HepG2 (cell line): ENCODE measurements at regions not wholly inside any gene's neighbourhood (a gene's known extent, or its start where the extent isn't known, plus 50 kb on each side); places are given as distances from the start of the nearest gene placed in this dataset.

Experiments
- ATAC-seq: fragments of 200-7000 bp; cut with Tn5 transposase; 3 replicates; pipeline ENCODE4 v1.9.1; 2020; ENCODE audit warnings: mild to moderate bottlenecking, moderate library complexity
- BruUV-seq: library from RNA; stranded (reverse); fragments of 400-500 nt; replicated peaks from 2 replicates; lab custom pipeline; 2021; lab: Mats Ljungman, UMichigan
- CTCF ChIA-PET: fragments of 300-600 bp; formaldehyde crosslinking; extraction: SDS; loops from one replicate; lab custom pipeline; 2021; ENCODE audit warnings: low total read pairs, inconsistent platforms, low intra/inter-chr PET ratio; lab: Yijun Ruan, JAX
- POLR2A ChIA-PET: fragments of 350-600 bp; sonication (Branson Sonifier 250); formaldehyde crosslinking; loops from one replicate; lab custom pipeline; 2020; ENCODE audit warnings: antibody characterized with exemption, inconsistent platforms; lab: Yijun Ruan, JAX
- DNase-seq: peaks from one replicate; pipeline ENCODE4 v3.0.0-alpha.2; 2015; ENCODE audit warnings: low spot score
- FAIRE-seq: peaks from 3 replicates; lab custom pipeline; 2011; peaks lifted over from hg19 to GRCh38; lab: Jason Lieb, UNC
- H2AFZ ChIP-seq: one replicate; pipeline ENCODE4 v1.6.1; 2011; ENCODE audit warnings: low read length, inconsistent platforms
- H3K27ac ChIP-seq: fragments of 300-600 bp; 3 replicates; pipeline ENCODE4 v1.8.0; 2011; ENCODE audit warnings: mixed run types, mild to moderate bottlenecking, mixed read lengths, low read length, inconsistent platforms; ENCODE audit not compliant: insufficient read depth; ENCODE audit errors: extremely low read length
- H3K27me3 ChIP-seq, 2 experiments: fragments of 200-600 bp in 1 of 2; 2 replicates in 1 of 2; 3 replicates in 1 of 2; pipeline versions ENCODE4 v1.6.0 to v1.8.0; 2011; ENCODE audit warnings: low read length in 2 of 2, mild to moderate bottlenecking in 2 of 2, moderate library complexity in 2 of 2, inconsistent platforms in 1 of 2; ENCODE audit not compliant: insufficient read depth in 2 of 2, control insufficient read depth in 1 of 2
- H3K36me3 ChIP-seq, 2 experiments: fragments of 200-600 bp in 1 of 2; replicated peaks in 1 of 2; 2 replicates in 1 of 2; 3 replicates in 1 of 2; pipeline versions ENCODE4 v1.5.1 to v1.8.0; 2011; ENCODE audit warnings: low read length in 2 of 2, inconsistent platforms in 1 of 2; ENCODE audit not compliant: insufficient read depth in 2 of 2, control insufficient read depth in 1 of 2
- H3K4me1 ChIP-seq: 2 replicates; pipeline ENCODE4 v1.5.1; 2012; ENCODE audit warnings: low read length, inconsistent platforms; ENCODE audit not compliant: insufficient read depth
- H3K4me2 ChIP-seq: 2 replicates; pipeline ENCODE4 v1.6.0; 2011; ENCODE audit warnings: low read depth, low read length, inconsistent platforms
- H3K4me3 ChIP-seq, 3 experiments: fragments of 200-600 bp in 1 of 3; sonication (generic), shearing (Covaris generic) in 1 of 3; replicated peaks in 1 of 3; 2 replicates each; pipeline ENCODE4 v1.5.1; 2011 to 2016; ENCODE audit warnings: low read length in 3 of 3, inconsistent platforms in 2 of 3, low read depth in 2 of 3, mild to moderate bottlenecking in 2 of 3, control low read depth in 1 of 3, mixed read lengths in 1 of 3; ENCODE audit not compliant: insufficient read depth in 1 of 3
- H3K79me2 ChIP-seq: one replicate; pipeline ENCODE4 v1.6.1; 2011; ENCODE audit warnings: low read length, inconsistent platforms; ENCODE audit not compliant: insufficient read depth
- H3K9ac ChIP-seq: 2 replicates; pipeline ENCODE4 v1.6.0; 2011; ENCODE audit warnings: mild to moderate bottlenecking, low read depth, low read length, inconsistent platforms; ENCODE audit not compliant: insufficient read depth
- H3K9me3 ChIP-seq: 2 replicates; pipeline ENCODE4 v1.5.1; 2012; ENCODE audit warnings: mild to moderate bottlenecking, low read length
- H4K20me1 ChIP-seq: 2 replicates; pipeline ENCODE4 v1.6.0; 2011; ENCODE audit warnings: inconsistent platforms, mild to moderate bottlenecking, low read length, moderate library complexity; ENCODE audit not compliant: insufficient read depth
- CAMTA2 ChIP-seq: sonication (generic); formaldehyde crosslinking; IDR thresholded peaks from 2 replicates; pipeline ENCODE4 v1.4.0; 2020; ENCODE audit warnings: mild to moderate bottlenecking, missing genetic modification reagents, borderline replicate concordance
- DR1 ChIP-seq: sonication (generic); formaldehyde crosslinking; IDR thresholded peaks from 2 replicates; pipeline ENCODE4 v1.8.0; 2021; ENCODE audit warnings: mild to moderate bottlenecking, missing genetic modification reagents, inconsistent platforms
- ETV5 ChIP-seq: IDR thresholded peaks from 2 replicates; pipeline ENCODE4 v1.6.1; 2018; ENCODE audit warnings: missing biosample characterization, missing genetic modification reagents, inconsistent platforms, borderline replicate concordance
- PHF21A ChIP-seq: sonication (generic); formaldehyde crosslinking; IDR thresholded peaks from 2 replicates; pipeline ENCODE4 v1.5.0; 2020; ENCODE audit warnings: mild to moderate bottlenecking, missing genetic modification reagents
- RFXANK ChIP-seq: IDR thresholded peaks from 2 replicates; pipeline ENCODE4 v1.6.1; 2016
- TBX3 ChIP-seq: fragments of 450-650 bp; IDR thresholded peaks from 2 replicates; pipeline ENCODE4 v1.6.1; 2017; ENCODE audit warnings: antibody characterized with exemption, mild to moderate bottlenecking, inconsistent platforms, borderline replicate concordance
- ZNF367 ChIP-seq: sonication (generic); formaldehyde crosslinking; IDR thresholded peaks from 2 replicates; pipeline ENCODE4 v1.4.0; 2020; ENCODE audit warnings: missing genetic modification reagents, borderline replicate concordance
- ZNF713 ChIP-seq: sonication (generic); formaldehyde crosslinking; IDR thresholded peaks from 2 replicates; pipeline ENCODE4 v1.4.0; 2020; ENCODE audit warnings: mild to moderate bottlenecking, missing genetic modification reagents
- WGBS: methylation state at CpG from one replicate; pipeline ENCODE4 v1.1.6; 2017; ENCODE audit warnings: low lambda C conversion rate; 5-methylcytosine and 5-hydroxymethylcytosine counted together
- in situ Hi-C: cut with HindIII; loops from 2 replicates; pipeline ENCODE4 v1.10.0; 2017; ENCODE audit warnings: low pct_unique_long_range_greater_than_20kb; ENCODE audit not compliant: extremely low pct_ligation_motif_present
- intact Hi-C: fragments of 100-400 bp; cut with micrococcal nuclease; formaldehyde crosslinking; loops from one replicate; pipeline ENCODE4 v1.10.0; 2022; ENCODE audit not compliant: unreplicated experiment
- TF ChIP-seq, protein P1 (sequence below): sonication (generic); formaldehyde crosslinking; IDR thresholded peaks from 2 replicates; pipeline ENCODE4 v1.4.0; 2020; ENCODE audit warnings: missing genetic modification reagents, mild to moderate bottlenecking, borderline replicate concordance
- TF ChIP-seq, protein P2 (sequence below): sonication (generic); formaldehyde crosslinking; IDR thresholded peaks from 2 replicates; pipeline ENCODE4 v1.4.0; 2020; ENCODE audit warnings: missing genetic modification reagents, borderline replicate concordance
- TF ChIP-seq, protein P3 (sequence below): sonication (generic); formaldehyde crosslinking; IDR thresholded peaks from 2 replicates; pipeline ENCODE4 v1.8.0; 2022; ENCODE audit warnings: low read depth, missing genetic modification reagents
- TF ChIP-seq, protein P4 (sequence below): sonication (generic); formaldehyde crosslinking; IDR thresholded peaks from 2 replicates; pipeline ENCODE4 v1.5.0; 2020; ENCODE audit warnings: missing genetic modification reagents, mild to moderate bottlenecking, borderline replicate concordance

DNA sequence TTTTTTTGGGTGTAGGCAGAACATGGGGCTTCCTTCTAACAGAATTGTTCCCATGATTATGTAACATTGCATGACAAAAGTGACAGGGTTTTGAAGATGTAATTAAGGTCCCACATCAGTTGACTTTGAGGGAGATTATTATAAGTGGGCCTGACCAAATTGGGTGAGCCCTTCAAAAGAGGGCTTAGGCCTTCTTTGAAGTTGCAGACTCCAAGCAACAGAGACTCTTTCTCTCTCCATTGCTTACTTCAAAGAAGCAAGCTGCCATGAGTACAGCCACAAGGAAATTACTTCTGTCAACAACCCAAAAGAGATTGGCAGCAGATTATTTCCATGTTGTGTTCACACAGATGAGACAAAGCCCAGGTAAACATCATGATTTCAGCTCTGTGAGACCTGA lies 348.2 kb downstream of the PDCD6IP start:
- Histone ChIP-seq H3K4me3 (no peak overlapping the region), H3K4me1 (no peaks in the 10 kb centered on the region), H3K79me2 (no peaks in the 10 kb centered on the region), H3K36me3 (no peaks in the 10 kb centered on the region), H3K9me3 (no peaks in the 10 kb centered on the region), H3K4me2 (no peak overlapping the region), H2AFZ (no peak overlapping the region), H4K20me1 (no peaks in the 10 kb centered on the region), H3K27ac (no peak overlapping the region)
- ATAC-seq (no peak), FAIRE-seq (no peak)
- CTCF ChIA-PET, result no interaction called here
- POLR2A ChIA-PET, result no interaction called here
- BruUV-seq, result no TSS peak
- intact Hi-C loops (no loop called here), in situ Hi-C loops (no loop called here)
- no peak for TF ChIP-seq DR1 (CRISPR knock-in tag)
- TF ChIP-seq ETV5, result no peak
- no peak for TF ChIP-seq ZNF713 (CRISPR knock-in tag)
- TF ChIP-seq, protein P1, sequence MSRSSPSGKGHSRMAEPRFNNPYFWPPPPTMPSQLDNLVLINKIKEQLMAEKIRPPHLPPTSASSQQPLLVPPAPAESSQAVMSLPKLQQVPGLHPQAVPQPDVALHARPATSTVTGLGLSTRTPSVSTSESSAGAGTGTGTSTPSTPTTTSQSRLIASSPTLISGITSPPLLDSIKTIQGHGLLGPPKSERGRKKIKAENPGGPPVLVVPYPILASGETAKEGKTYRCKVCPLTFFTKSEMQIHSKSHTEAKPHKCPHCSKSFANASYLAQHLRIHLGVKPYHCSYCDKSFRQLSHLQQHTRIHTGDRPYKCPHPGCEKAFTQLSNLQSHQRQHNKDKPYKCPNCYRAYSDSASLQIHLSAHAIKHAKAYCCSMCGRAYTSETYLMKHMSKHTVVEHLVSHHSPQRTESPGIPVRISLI, result no peak
- TF ChIP-seq, all 625 proteins: peak for 0
- no peaks in the 10 kb centered on the region for H3K27me3 ChIP-seq
- DNase-seq, result no peak
- H3K9ac ChIP-seq, result no peak overlapping the region

DNA sequence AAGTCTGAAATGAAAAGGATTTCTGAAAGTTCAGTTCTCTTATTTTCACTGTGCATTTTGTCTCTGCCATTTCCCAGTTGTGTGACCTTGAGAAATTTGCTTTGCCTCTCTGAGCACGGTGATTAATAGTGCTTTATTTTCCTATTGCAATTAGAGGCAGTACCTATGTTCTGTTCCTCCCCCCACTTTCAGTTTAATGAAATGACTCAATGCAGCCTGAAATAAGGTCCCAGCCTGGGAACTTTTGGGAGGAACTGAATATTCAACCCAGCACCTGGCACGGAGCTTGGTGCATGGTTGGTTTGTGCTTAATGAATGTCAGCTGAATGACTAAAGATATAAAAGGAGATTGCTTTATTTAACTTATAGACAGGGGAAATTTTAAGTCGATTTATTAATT lies 352.6 kb downstream of the PDCD6IP start:
- DNase-seq (no peak), FAIRE-seq (no peak), ATAC-seq (no peak)
- no peak overlapping the region for H2AFZ ChIP-seq
- no peaks in the 10 kb centered on the region for H3K79me2 ChIP-seq
- H4K20me1 ChIP-seq, result no peaks in the 10 kb centered on the region
- CTCF ChIA-PET, result no interaction called here
- no peak overlapping the region for H3K4me3 ChIP-seq
- H3K27ac ChIP-seq, result no peak overlapping the region
- no peak overlapping the region for H3K4me2 ChIP-seq
- 2% methylated on average over 3 of the region's 3 CpGs for WGBS
- no peak overlapping the region for H3K9ac ChIP-seq
- POLR2A ChIA-PET, result no interaction called here
- in situ Hi-C loops (no loop called here), intact Hi-C loops (no loop called here)
- no peaks in the 10 kb centered on the region; a peak in 1 of 5 replicates for H3K27me3 ChIP-seq
- H3K36me3 ChIP-seq, result no peaks in the 10 kb centered on the region
- H3K4me1 ChIP-seq, result no peaks in the 10 kb centered on the region
- no TSS peak for BruUV-seq
- no peaks in the 10 kb centered on the region for H3K9me3 ChIP-seq
- TF ChIP-seq, protein P2, sequence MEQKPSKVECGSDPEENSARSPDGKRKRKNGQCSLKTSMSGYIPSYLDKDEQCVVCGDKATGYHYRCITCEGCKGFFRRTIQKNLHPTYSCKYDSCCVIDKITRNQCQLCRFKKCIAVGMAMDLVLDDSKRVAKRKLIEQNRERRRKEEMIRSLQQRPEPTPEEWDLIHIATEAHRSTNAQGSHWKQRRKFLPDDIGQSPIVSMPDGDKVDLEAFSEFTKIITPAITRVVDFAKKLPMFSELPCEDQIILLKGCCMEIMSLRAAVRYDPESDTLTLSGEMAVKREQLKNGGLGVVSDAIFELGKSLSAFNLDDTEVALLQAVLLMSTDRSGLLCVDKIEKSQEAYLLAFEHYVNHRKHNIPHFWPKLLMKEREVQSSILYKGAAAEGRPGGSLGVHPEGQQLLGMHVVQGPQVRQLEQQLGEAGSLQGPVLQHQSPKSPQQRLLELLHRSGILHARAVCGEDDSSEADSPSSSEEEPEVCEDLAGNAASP (CRISPR knock-in tag), result no peak
- TF ChIP-seq ZNF367 (CRISPR knock-in tag) (no peak), RFXANK (no peak), TBX3 (no peak), CAMTA2 (no peak), PHF21A (CRISPR knock-in tag) (no peak)
- TF ChIP-seq, protein P3, sequence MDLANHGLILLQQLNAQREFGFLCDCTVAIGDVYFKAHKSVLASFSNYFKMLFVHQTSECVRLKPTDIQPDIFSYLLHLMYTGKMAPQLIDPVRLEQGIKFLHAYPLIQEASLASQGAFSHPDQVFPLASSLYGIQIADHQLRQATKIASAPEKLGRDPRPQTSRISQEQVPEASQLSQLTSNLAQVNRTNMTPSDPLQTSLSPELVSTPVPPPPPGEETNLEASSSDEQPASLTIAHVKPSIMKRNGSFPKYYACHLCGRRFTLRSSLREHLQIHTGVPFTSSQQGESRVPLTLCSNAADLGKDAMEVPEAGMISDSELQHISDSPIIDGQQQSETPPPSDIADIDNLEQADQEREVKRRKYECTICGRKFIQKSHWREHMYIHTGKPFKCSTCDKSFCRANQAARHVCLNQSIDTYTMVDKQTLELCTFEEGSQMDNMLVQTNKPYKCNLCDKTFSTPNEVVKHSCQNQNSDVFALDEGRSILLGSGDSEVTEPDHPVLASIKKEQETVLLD (CRISPR knock-in tag), result no peak
- TF ChIP-seq, protein P4, sequence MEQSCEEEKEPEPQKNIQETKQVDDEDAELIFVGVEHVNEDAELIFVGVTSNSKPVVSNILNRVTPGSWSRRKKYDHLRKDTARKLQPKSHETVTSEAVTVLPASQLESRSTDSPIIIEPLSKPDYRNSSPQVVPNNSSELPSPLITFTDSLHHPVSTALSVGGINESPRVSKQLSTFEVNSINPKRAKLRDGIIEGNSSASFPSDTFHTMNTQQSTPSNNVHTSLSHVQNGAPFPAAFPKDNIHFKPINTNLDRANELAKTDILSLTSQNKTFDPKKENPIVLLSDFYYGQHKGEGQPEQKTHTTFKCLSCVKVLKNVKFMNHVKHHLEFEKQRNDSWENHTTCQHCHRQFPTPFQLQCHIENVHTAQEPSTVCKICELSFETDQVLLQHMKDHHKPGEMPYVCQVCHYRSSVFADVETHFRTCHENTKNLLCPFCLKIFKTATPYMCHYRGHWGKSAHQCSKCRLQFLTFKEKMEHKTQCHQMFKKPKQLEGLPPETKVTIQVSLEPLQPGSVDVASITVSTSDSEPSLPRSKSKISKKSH (CRISPR knock-in tag), result no peak
